NCI-H446 treated with DMSO at 0.1 percent for 48 hours (cell line): ENCODE measurements at regions not wholly inside any gene's neighbourhood (a gene's known extent, or its start where the extent isn't known, plus 50 kb on each side); places are given as distances from the start of the nearest gene placed in this dataset.

Experiments
- DNase-seq: peaks from one replicate; lab custom pipeline; 2025; lab: John Stamatoyannopoulos, UW

- no peak for DNase-seq
Observed at GRCh38 chr7:22624781-22625180, 102.2 kb upstream of the IL6 start.

DNA sequence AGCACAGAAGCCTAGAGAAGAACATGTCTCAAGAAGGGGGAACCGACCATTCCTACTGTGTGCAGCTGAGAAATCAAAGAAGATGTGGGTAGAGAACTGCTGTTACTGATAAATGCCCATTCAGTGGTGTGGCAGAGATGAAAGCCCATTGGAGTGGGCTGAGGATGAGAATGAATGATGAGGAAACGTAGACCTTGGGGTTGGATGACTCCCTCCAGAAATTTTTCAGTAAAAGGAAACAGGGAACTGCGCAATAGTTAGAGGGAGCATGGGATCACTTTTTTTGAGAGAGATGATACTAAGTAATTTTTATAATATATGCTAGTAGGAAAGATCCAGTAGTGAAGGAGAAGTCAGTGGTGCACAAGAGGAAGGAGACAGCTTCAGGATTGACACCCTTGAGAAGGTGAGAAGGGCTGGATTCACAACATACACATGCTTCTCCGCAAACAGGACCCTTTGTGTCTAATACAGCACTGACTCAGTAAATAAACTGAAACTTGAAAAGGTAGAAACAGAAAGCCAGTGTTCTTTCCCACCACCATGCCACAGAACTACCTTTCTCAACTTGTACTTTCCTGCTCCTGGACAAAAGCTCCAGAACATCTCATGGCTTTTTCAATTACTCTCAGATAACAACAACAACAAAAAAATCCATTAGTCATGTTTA is 104.7 kb upstream of the IL6 start:
- DNase-seq, result no peak

GRCh38 chr7:22618528-22618927 is 108.5 kb upstream of the IL6 start:
- DNase-seq, result no peak

GRCh38 chr7:22617166-22617565 is 109.8 kb upstream of the IL6 start:
- DNase-seq, result no peak

DNA sequence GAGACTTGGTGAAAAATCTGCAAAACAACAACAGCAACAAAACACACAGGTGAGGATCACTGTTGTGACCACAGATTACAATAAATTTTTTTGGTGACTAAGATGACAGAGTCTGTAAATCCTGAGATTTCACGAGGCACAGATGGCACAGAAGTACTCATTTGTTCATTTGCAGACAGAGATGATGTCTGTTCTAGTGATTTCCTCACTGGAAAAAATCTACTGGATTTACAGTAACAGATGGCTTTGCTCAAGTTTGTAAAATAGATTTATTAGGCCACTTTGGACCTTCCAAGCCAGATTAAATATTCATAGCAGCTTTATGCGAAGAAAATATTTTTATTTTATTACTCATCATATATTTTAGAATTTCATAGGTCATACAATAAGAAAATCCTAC is 113.5 kb upstream of the IL6 start:
- no peak for DNase-seq

GRCh38 chr7:22612776-22613175 is 112.8 kb upstream of the STEAP1B start:
- no peak for DNase-seq

DNA sequence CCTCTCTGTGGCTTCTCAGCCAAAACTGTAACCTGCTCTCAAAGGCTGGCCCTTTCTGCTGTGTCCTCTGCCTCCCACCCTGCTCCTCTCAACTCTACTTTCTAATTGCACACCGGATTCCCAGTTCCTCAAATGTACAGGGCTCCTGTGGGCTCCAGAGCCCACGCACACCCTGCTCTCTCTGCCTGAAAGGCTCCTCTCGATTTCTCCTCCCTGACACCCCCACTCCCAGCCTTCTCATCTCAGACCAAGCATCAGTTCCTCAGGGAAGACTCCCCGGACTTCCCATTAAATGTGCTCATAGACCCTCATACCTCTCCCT is 111.7 kb upstream of the STEAP1B start:
- no peak for DNase-seq

GRCh38 chr7:22610951-22611757 is 111.2 kb upstream of the STEAP1B start:
- no peak for DNase-seq

DNA sequence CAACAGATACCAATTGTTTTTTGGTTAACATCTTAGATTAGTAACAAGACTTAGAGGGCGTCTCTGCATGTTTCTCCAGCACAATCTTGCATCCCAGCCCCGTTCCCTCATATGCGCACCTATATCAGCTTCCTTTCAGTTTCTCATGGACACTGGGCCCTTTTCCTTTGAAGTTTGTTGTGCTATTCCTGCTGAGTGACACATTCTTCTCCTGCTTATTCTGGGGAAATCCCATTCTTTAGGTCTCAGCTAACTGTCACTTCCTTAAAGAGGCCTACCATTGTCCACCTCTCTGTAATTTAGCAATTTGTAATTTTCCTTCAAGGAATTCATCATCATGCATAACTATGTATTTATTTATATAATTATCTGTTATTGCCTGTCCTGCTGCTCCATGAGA is 110.3 kb upstream of the STEAP1B start:
- no peak for DNase-seq

DNA sequence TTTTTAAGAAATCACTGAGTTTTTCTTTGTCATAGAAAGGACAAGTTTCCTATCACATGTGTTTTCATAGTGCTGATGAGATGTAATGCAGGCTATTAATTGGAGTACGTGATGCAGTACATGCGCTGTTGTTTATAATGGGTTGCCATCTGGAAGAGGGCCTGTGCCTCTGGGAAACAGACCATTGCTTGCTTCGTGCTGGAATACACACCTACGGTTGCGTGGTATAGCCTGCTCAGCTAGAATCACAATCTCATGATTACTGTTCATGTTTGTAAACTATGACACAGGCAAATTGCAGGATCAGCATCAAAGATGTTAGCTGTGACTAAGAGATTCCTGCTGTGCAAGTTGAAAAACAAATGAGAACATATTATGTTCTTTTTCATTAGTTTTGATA is 107.2 kb upstream of the STEAP1B start:
- no peak for DNase-seq

DNA sequence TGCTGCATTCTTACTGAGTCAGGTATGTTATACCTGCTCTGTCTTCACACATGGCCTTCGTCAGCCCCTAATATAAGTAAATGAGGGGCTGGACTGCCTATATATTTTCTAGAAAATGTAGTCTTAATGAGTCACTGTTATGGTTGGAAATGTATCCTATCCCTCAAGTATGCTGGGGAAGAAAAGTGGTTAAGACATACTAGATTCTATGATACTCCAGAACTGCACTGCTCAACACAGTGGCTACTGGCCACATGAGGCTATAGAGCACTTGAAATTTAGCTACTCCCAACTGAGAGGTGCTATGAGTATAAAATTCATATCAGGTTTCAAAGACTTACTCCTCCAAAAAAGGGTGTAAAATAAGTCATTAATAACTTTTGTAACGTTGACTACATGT is 104.3 kb upstream of the STEAP1B start:
- DNase-seq, result no peak

DNA sequence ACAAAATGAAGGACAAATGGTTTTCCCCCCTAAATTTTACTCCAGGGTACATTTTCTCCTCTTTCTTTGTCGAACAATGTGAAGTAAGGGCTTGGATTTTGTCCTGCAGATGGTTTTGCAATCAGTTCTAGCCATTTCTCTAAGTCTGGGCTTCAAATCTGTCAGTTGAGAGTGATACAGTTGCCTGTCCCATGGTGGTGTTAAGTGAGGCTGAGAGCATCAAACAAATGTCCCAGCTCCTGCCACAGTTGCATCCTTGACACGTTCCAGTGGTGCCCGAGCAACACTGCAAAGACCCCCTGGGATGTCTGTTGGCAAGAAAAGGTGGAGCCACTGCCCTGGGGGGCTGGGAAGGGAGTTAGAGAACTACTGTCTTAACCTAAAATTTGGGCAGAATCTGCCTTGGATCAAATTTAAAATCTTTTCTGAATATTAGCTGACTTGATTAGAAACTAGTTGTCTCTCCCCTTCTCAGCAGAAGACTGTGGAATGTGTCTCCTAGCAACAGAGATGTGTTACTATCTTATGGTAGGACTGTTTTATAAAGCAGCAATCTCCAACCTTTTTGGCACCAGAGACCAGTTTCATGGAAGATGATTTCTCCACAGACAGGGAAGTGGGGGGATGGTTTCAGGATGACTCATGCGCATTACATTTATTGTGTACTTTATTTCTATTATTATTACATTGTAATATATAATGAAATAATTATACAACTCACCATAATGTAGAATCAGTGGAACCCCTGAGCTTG is 102.0 kb upstream of the STEAP1B start:
- no peak for DNase-seq

GRCh38 chr7:22601408-22601807 is 101.4 kb upstream of the STEAP1B start:
- no peak for DNase-seq

DNA sequence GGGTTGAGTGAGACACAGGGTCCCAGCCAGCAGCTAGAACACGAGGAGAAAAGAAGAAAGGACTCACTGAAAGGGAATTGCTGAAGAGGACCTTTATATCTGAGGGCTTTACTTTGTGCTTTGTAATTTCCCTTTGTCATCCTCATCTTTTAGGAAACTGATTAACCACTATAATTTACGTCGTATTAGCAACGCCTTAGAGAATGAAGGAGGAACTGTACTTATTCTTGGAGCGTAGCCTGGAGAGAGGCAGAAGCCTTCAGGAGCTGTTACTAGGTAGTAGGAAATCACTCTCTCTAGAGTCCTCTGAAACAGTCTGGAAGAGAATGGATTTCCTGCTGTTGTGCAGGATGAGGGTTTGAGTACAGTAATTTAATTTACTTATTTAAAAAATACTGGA is 101.0 kb upstream of the STEAP1B start:
- no peak for DNase-seq

GRCh38 chr7:22598318-22598920 is 98.4 kb upstream of the STEAP1B start:
- DNase-seq, result no peak

GRCh38 chr7:22597844-22598243 is 97.9 kb upstream of the STEAP1B start:
- DNase-seq, result no peak

- no peak for DNase-seq
Observed at GRCh38 chr7:22596763-22597400, 96.9 kb upstream of the STEAP1B start.

- no peak for DNase-seq
Observed at GRCh38 chr7:22594020-22594419, 94.0 kb upstream of the STEAP1B start.

- no peak for DNase-seq
Observed at GRCh38 chr7:22591271-22591670, 91.3 kb upstream of the STEAP1B start.

GRCh38 chr7:22589641-22590201 is 89.7 kb upstream of the STEAP1B start:
- DNase-seq, result no peak

DNA sequence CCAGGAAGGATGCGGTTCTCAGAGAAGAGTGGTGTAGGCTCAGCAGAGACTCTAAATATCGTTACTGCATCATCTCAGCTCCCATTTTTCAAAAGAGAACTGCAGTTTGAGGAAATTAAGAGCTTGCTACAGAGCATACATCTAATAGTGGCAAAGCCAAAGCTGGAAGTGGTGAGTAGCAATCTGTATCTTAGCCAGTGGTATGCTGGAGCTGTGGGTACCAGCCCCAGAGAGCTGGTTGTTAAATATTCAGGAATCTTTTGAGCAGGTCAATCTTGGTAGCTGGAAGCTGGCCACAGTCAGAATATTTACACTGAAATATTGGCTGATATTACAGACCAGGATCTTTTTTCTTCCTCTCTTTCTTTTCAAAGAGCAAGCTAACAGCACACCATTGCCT is 88.4 kb upstream of the STEAP1B start:
- no peak for DNase-seq

- no peak for DNase-seq
Observed at GRCh38 chr7:22587322-22587721, 87.3 kb upstream of the STEAP1B start.
